Thyroid gland (tissue), 4 donors: ENCODE measurements at regions not wholly inside any gene's neighbourhood (a gene's known extent, or its start where the extent isn't known, plus 50 kb on each side); places are given as distances from the start of the nearest gene placed in this dataset.

Experiments used
- CTCF ChIP-seq, 6 experiments: fragments of 200-600 bp in 3 of 6; fragments of 450-650 bp in 3 of 6; sonication (generic) in 3 of 6; IDR thresholded peaks; one replicate each; pipeline ENCODE4 v1.5.1; 2016 to 2019; ENCODE audit warnings: antibody characterized with exemption in 6 of 6, mild to moderate bottlenecking in 2 of 6, inconsistent platforms in 1 of 6, moderate library complexity in 1 of 6
- POLR2A ChIP-seq, 2 donors: fragments of 450-650 bp; IDR thresholded peaks; one replicate each; pipeline ENCODE4 v1.6.1; 2017; ENCODE audit warnings: antibody characterized with exemption in 2 of 2, mild to moderate bottlenecking in 2 of 2, moderate library complexity in 1 of 2

DNA sequence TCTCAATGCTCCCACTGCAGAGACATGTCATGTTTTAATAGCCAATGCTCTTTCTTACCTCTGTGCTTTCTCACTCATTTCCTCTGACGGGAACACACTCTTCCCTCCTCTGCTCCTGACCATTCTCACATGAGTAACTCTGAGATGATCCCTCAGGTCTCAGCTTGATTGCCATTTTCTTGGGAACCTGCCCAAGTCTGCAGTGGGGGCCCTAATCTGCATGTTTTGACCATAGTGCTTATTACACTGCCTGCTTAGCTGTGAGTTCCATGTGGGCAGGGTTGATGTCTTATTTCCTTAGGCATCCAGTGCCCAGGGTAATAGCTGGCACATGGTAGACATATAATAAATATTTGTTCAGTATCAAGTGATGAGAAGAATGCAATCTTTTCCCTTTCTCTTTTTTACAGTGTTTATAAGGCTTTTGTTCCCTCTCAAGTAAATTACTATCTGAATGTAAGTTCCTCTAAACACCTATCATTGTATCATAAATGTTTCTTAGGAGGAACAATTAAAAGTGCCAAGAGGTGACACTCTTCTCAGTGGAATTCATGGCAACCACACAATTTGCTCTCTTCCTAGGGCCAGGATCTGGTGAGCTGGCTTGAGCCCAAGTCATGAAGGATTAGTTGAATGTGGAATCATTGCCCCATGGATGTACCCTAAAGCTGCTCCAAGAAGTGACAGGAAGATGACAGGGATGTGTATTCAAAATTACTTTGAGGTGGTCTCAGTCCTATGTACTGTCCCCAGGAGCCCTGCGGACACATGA lies 485.4 kb upstream of the USP24 start:
- TF ChIP-seq CTCF (IDR thresholded peaks at IDR 0.05) (no peak), POLR2A (IDR thresholded peaks at IDR 0.05) (no peak)
